DOHH2 (cell line): ENCODE measurements at regions not wholly inside any gene's neighbourhood (a gene's known extent, or its start where the extent isn't known, plus 50 kb on each side); places are given as distances from the start of the nearest gene placed in this dataset.

Experiments used
- H3F3A ChIP-seq: fragments of 200-600 bp; sonication (generic), shearing (Covaris generic); 2 replicates; pipeline ENCODE4 v1.6.0; 2016; ENCODE audit warnings: antibody characterized with exemption, mild to moderate bottlenecking; ENCODE audit not compliant: control insufficient read depth, insufficient read depth
- H3K27ac ChIP-seq: fragments of 200-600 bp; sonication (generic); 2 replicates; pipeline ENCODE4 v1.5.1; 2014; ENCODE audit warnings: low read depth, mild to moderate bottlenecking, low read length, moderate library complexity
- H3K27me3 ChIP-seq: fragments of 200-600 bp; sonication (generic); 2 replicates; pipeline ENCODE4 v1.6.1; 2014; ENCODE audit warnings: mild to moderate bottlenecking, low read length, mixed read lengths; ENCODE audit not compliant: control insufficient read depth
- H3K36me3 ChIP-seq: fragments of 200-600 bp; sonication (generic); 2 replicates; pipeline ENCODE4 v1.6.1; 2014; ENCODE audit warnings: mild to moderate bottlenecking, low read length, moderate library complexity, mixed read lengths; ENCODE audit not compliant: control insufficient read depth
- H3K4me1 ChIP-seq: fragments of 200-600 bp; sonication (generic); 2 replicates; pipeline ENCODE4 v1.6.1; 2014; ENCODE audit warnings: mild to moderate bottlenecking, low read length, mixed read lengths; ENCODE audit not compliant: control insufficient read depth
- H3K4me2 ChIP-seq: fragments of 200-600 bp; sonication (generic); 2 replicates; pipeline ENCODE4 v1.6.0; 2014; ENCODE audit warnings: mild to moderate bottlenecking, low read length, moderate library complexity
- H3K4me3 ChIP-seq: fragments of 200-600 bp; sonication (generic); 2 replicates; pipeline ENCODE4 v1.5.1; 2014; ENCODE audit warnings: mild to moderate bottlenecking, low read length, mixed read lengths
- H3K79me2 ChIP-seq: fragments of 200-600 bp; sonication (generic); 2 replicates; pipeline ENCODE4 v1.6.1; 2014; ENCODE audit warnings: mild to moderate bottlenecking, low read length, mixed read lengths; ENCODE audit not compliant: control insufficient read depth
- H3K9me2 ChIP-seq: fragments of 200-600 bp; sonication (generic); replicated peaks from 2 replicates; pipeline ENCODE4 v1.6.1; 2014; ENCODE audit warnings: mild to moderate bottlenecking, low read length, mixed read lengths; ENCODE audit not compliant: control insufficient read depth
- H3K9me3 ChIP-seq: fragments of 200-600 bp; sonication (generic); 2 replicates; pipeline ENCODE4 v1.6.1; 2014; ENCODE audit warnings: antibody characterized with exemption, low read length, mixed read lengths; ENCODE audit not compliant: control insufficient read depth, insufficient read depth
- H4K20me1 ChIP-seq: fragments of 200-600 bp; sonication (generic); 2 replicates; pipeline ENCODE4 v1.6.0; 2014; ENCODE audit warnings: low read depth, mild to moderate bottlenecking, antibody characterized with exemption, low read length, moderate library complexity; ENCODE audit not compliant: control insufficient read depth, insufficient read depth
- CTCF ChIP-seq: fragments of 200-600 bp; sonication (generic); IDR thresholded peaks from one replicate; pipeline ENCODE4 v1.5.1; 2014; ENCODE audit warnings: antibody characterized with exemption, mild to moderate bottlenecking, low read depth, low read length; ENCODE audit not compliant: poor library complexity, severe bottlenecking
- EZH2phosphoT487 ChIP-seq: fragments of 200-600 bp; sonication (generic); IDR thresholded peaks from 2 replicates; pipeline ENCODE4 v1.6.1; 2017; ENCODE audit warnings: borderline replicate concordance, mild to moderate bottlenecking, antibody characterized with exemption, low read length, moderate library complexity, mixed read lengths

- Histone ChIP-seq H4K20me1 (no peaks in the 10 kb centered on the region), H3F3A (no peaks in the 10 kb centered on the region), H3K79me2 (no peaks in the 10 kb centered on the region), H3K4me1 (peaks cover 14% of the 10 kb centered on the region), H3K4me3 (no peak overlapping the region), H3K4me2 (no peak overlapping the region), H3K36me3 (no peaks in the 10 kb centered on the region), H3K9me2 (no peaks in the 10 kb centered on the region), H3K9me3 (no peaks in the 10 kb centered on the region), H3K27ac (no peak overlapping the region), H3K27me3 (no peaks in the 10 kb centered on the region)
- no peak for TF ChIP-seq CTCF
- no peak for TF ChIP-seq EZH2phosphoT487
Observed at GRCh38 chr6:156189195-156189594, 588.0 kb upstream of the ARID1B start.

- no peaks in the 10 kb centered on the region; the same call in 1 of the 2 replicates for H3K9me3 ChIP-seq
- no peaks in the 10 kb centered on the region for H4K20me1 ChIP-seq
- H3K4me2 ChIP-seq, result peak overlapping the region; percentile 25
- no peaks in the 10 kb centered on the region for H3K27me3 ChIP-seq
- no peak overlapping the region for H3K4me3 ChIP-seq
- no peaks in the 10 kb centered on the region for H3F3A ChIP-seq
- H3K36me3 ChIP-seq, result no peaks in the 10 kb centered on the region
- 0 out of 2 replicates have a peak overlapping the region, but pooled peaks have one; percentile 0 for H3K27ac ChIP-seq
- TF ChIP-seq CTCF (no peak), EZH2phosphoT487 (no peak)
- peaks cover 14% of the 10 kb centered on the region for H3K4me1 ChIP-seq
- H3K79me2 ChIP-seq, result no peaks in the 10 kb centered on the region
- H3K9me2 ChIP-seq, result no peaks in the 10 kb centered on the region; the same call in 1 of the 2 replicates
Observed at GRCh38 chr6:156185113-156185512, 592.1 kb upstream of the ARID1B start.

GRCh38 chr6:156183678-156184077, 593.5 kb upstream of the ARID1B start:
- H3F3A ChIP-seq, result no peaks in the 10 kb centered on the region
- H3K9me3 ChIP-seq, result no peaks in the 10 kb centered on the region; the same call in 1 of the 2 replicates
- H3K4me2 ChIP-seq, result no peak overlapping the region
- H4K20me1 ChIP-seq, result no peaks in the 10 kb centered on the region
- peaks cover 12% of the 10 kb centered on the region for H3K4me1 ChIP-seq
- H3K9me2 ChIP-seq, result no peaks in the 10 kb centered on the region; the same call in 1 of the 2 replicates
- H3K4me3 ChIP-seq, result no peak overlapping the region
- no peaks in the 10 kb centered on the region for H3K27me3 ChIP-seq
- TF ChIP-seq CTCF (no peak), EZH2phosphoT487 (no peak)
- H3K79me2 ChIP-seq, result no peaks in the 10 kb centered on the region
- no peak overlapping the region for H3K27ac ChIP-seq
- H3K36me3 ChIP-seq, result no peaks in the 10 kb centered on the region

GRCh38 chr6:156182356-156182755, 594.8 kb upstream of the ARID1B start:
- Histone ChIP-seq H3K36me3 (no peaks in the 10 kb centered on the region), H4K20me1 (no peaks in the 10 kb centered on the region), H3K4me3 (no peak overlapping the region), H3K27ac (no peak overlapping the region), H3K9me2 (no peaks in the 10 kb centered on the region; the same call in 1 of the 2 replicates), H3K79me2 (no peaks in the 10 kb centered on the region), H3K4me1 (peaks cover 12% of the 10 kb centered on the region), H3K4me2 (no peak overlapping the region), H3K27me3 (no peaks in the 10 kb centered on the region), H3F3A (no peaks in the 10 kb centered on the region), H3K9me3 (no peaks in the 10 kb centered on the region; the same call in 1 of the 2 replicates)
- no peak for TF ChIP-seq EZH2phosphoT487
- no peak for TF ChIP-seq CTCF
